Ishikawa (cell line): ENCODE measurements at regions not wholly inside any gene's neighbourhood (a gene's known extent, or its start where the extent isn't known, plus 50 kb on each side); places are given as distances from the start of the nearest gene placed in this dataset.

Source experiments
- CEBPB ChIP-seq: IDR thresholded peaks from 2 replicates; pipeline ENCODE4 v1.6.1; 2012
- CREB1 ChIP-seq: IDR thresholded peaks from 2 replicates; pipeline ENCODE4 v1.6.1; 2012; ENCODE audit warnings: low read depth
- EGR1 ChIP-seq: IDR thresholded peaks from 2 replicates; pipeline ENCODE4 v1.6.1; 2012
- EP300 ChIP-seq: IDR thresholded peaks from 2 replicates; pipeline ENCODE4 v1.6.1; 2012; ENCODE audit warnings: borderline replicate concordance
- FOXM1 ChIP-seq: IDR thresholded peaks from 2 replicates; pipeline ENCODE4 v1.6.1; 2012; ENCODE audit warnings: low read depth, borderline replicate concordance
- NFIC ChIP-seq: IDR thresholded peaks from 2 replicates; pipeline ENCODE4 v1.6.1; 2012
- RAD21 ChIP-seq: IDR thresholded peaks from 2 replicates; pipeline ENCODE4 v1.6.1; 2012; ENCODE audit warnings: low read depth
- TAF1 ChIP-seq: IDR thresholded peaks from 2 replicates; pipeline ENCODE4 v1.6.1; 2012; ENCODE audit warnings: low read depth, mild to moderate bottlenecking
- TCF12 ChIP-seq: IDR thresholded peaks from 2 replicates; pipeline ENCODE4 v1.6.1; 2012; ENCODE audit warnings: low read depth
- TEAD4 ChIP-seq: IDR thresholded peaks from 2 replicates; pipeline ENCODE4 v1.6.1; 2012
- YY1 ChIP-seq: IDR thresholded peaks from 2 replicates; pipeline ENCODE4 v1.6.1; 2012; ENCODE audit warnings: low read depth
- ZBTB7A ChIP-seq: IDR thresholded peaks from 2 replicates; pipeline ENCODE4 v1.6.1; 2012; ENCODE audit warnings: low read depth
- TF ChIP-seq, protein P1 (sequence below): IDR thresholded peaks from 2 replicates; pipeline ENCODE4 v1.6.1; 2012
- TF ChIP-seq, protein P2 (sequence below): IDR thresholded peaks from 2 replicates; pipeline ENCODE4 v1.6.1; 2012
- TF ChIP-seq, protein P3 (sequence below): IDR thresholded peaks from 2 replicates; pipeline ENCODE4 v1.6.1; 2012; ENCODE audit warnings: low read depth, mild to moderate bottlenecking

DNA sequence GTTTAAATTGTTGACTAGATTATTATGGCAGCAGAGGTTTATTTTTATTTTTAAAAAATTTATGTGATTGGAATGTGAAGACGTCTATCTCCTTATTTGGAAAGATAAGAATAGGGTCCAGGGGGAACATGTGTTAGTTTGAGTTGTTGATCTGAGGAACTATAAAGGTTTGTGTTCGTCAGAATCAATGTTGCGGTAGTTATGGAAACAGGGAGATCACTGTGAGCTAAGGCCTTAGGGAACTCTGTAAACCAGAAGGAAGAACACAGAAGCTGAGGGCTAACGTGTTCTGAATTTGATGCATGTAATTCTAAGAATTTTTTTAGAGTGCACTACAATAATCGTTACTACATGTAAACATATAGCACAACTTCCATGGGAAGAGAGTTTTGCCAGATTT lies 168.5 kb upstream of the ZSWIM2 start:
- TF ChIP-seq CEBPB (no peak), TCF12 (no peak), ZBTB7A (no peak), CREB1 (no peak), FOXM1 (no peak), NFIC (no peak), YY1 (no peak)
- TF ChIP-seq, protein P1, sequence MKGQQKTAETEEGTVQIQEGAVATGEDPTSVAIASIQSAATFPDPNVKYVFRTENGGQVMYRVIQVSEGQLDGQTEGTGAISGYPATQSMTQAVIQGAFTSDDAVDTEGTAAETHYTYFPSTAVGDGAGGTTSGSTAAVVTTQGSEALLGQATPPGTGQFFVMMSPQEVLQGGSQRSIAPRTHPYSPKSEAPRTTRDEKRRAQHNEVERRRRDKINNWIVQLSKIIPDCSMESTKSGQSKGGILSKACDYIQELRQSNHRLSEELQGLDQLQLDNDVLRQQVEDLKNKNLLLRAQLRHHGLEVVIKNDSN = no peak

DNA sequence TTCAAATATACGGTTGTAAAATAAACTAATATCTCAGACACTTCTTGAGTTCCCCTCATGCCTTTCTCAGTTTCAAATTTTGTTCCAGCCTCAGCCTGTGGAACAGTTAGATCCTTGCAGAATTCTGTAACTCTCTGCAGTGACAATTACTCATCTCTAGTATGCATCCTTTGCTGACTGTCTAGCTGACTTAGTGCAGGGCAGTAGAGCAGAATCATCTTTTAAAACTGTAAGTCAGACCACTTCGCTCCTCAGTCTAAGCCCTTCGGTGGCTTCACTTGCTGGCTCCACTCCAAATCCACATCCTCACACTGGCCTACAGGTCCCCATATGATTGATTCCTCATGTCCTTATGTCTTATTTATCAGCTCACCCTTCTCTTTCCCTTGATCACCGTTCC lies 164.1 kb upstream of the ZSWIM2 start:
- TF ChIP-seq TAF1 (no peak), ZBTB7A (no peak), EGR1 (no peak), TEAD4 (no peak), YY1 (no peak)

DNA sequence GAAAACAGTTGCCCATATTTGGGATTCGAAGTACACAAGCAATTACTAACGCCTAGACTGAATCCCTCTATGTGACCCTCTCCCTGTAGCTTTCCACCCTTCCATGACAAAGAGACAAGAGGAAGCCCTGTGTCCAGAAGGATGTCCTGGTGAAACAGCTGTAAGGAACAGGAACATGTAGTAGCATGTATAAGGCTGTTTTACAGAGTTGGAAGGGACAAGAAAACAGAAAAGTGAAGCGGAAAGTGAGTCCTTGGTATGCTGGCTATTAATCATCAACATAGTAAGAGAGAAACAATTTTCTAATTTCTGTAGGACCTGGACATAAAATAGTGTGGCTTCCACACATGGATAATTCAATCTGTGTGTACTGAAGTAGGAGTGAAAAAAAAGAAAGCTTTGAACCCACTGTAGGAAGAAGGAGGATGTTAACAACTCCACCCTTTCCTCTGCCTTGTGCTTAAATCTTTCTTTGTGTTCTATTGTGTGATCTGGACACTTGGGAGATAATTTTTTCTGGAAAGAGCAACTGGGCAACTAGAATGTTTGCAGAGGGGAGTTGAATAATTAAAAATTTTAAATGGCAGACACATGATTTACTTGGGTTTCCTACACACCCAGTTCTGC lies 162.3 kb upstream of the ZSWIM2 start:
- TF ChIP-seq EP300 (no peak), YY1 (no peak), ZBTB7A (no peak), CEBPB (no peak), NFIC (no peak), CREB1 (no peak), RAD21 (no peak), FOXM1 (no peak), TEAD4 (no peak), TCF12 (no peak)
- TF ChIP-seq, protein P1 = no peak
- TF ChIP-seq, protein P2, sequence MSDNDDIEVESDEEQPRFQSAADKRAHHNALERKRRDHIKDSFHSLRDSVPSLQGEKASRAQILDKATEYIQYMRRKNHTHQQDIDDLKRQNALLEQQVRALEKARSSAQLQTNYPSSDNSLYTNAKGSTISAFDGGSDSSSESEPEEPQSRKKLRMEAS = no peak
- TF ChIP-seq, protein P3, sequence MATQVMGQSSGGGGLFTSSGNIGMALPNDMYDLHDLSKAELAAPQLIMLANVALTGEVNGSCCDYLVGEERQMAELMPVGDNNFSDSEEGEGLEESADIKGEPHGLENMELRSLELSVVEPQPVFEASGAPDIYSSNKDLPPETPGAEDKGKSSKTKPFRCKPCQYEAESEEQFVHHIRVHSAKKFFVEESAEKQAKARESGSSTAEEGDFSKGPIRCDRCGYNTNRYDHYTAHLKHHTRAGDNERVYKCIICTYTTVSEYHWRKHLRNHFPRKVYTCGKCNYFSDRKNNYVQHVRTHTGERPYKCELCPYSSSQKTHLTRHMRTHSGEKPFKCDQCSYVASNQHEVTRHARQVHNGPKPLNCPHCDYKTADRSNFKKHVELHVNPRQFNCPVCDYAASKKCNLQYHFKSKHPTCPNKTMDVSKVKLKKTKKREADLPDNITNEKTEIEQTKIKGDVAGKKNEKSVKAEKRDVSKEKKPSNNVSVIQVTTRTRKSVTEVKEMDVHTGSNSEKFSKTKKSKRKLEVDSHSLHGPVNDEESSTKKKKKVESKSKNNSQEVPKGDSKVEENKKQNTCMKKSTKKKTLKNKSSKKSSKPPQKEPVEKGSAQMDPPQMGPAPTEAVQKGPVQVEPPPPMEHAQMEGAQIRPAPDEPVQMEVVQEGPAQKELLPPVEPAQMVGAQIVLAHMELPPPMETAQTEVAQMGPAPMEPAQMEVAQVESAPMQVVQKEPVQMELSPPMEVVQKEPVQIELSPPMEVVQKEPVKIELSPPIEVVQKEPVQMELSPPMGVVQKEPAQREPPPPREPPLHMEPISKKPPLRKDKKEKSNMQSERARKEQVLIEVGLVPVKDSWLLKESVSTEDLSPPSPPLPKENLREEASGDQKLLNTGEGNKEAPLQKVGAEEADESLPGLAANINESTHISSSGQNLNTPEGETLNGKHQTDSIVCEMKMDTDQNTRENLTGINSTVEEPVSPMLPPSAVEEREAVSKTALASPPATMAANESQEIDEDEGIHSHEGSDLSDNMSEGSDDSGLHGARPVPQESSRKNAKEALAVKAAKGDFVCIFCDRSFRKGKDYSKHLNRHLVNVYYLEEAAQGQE = no peak

DNA sequence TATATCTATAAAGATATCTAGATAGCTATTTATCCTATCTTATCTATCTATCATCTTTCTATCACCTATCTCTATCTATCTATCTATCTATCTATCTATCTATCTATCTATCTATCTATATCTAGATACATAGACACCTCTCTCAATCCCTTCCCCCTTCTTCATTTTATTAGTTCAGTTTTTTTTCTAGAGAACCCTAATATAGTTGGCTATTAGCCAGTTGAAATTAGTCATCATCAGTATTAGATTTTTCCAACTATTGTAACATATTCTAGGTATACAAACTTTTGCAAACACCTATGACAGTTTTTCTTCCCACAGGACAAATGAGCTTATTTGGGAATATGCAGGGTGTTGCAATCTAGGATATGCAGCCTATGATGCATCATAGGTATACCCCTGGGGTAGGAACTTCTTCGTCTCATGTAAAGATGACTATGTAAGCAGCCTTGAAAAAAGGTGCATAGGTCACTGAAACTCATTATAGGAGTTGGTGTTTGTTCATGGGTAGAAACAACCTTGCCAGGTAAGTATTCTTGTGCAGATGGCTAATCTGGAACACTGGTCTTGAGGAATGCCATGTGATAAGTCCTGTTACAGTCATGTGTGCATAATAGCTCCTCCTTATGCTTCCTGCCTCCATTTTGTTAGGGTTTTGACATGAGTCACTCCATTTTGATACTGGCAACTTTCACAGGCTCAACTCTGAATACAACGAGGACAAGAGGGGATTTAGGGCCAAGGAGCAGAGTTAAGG lies 160.7 kb upstream of the ZSWIM2 start:
- TF ChIP-seq FOXM1 = no peak
- TF ChIP-seq, protein P1 = no peak
- no peak for TF ChIP-seq TCF12
- TF ChIP-seq YY1 = no peak
- no peak for TF ChIP-seq TEAD4

DNA sequence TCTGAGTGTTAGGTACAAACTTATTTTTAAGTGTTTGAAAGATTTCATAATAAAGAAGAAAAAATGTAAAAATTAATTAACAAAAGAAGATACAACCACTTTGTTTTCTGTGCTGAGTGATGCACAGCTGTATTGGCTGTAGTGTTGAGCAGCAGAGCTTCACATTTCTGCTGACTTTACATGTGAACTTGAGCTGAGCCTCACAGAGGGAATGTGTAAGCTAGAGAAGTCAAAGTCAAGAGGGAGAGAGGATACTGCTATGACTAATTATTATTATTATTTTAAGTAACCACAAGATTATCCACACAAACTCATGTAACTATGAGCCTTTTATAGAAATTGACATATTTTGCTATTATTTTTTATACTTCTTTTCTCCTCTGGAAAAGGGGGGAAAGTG lies 159.1 kb upstream of the ZSWIM2 start:
- TF ChIP-seq FOXM1 (no peak), CREB1 (no peak), NFIC (no peak), TAF1 (no peak), RAD21 (no peak), EGR1 (no peak), EP300 (no peak), TEAD4 (no peak), TCF12 (no peak), CEBPB (no peak)
- TF ChIP-seq, protein P2 = no peak
- TF ChIP-seq, protein P3 = no peak
- TF ChIP-seq, protein P1 = no peak
